HG03066 (cell line): ENCODE measurements at regions not wholly inside any gene's neighbourhood (a gene's known extent, or its start where the extent isn't known, plus 50 kb on each side); places are given as distances from the start of the nearest gene placed in this dataset.

Experiments used
- ATAC-seq: cut with Tn5 transposase; IDR thresholded peaks from one replicate; pipeline ENCODE4 v1.9.1; 2021; ENCODE audit warnings: low read depth; ENCODE audit not compliant: unreplicated experiment

GRCh38 chr10:43870968-43871439 is 222.3 kb upstream of the ZNF32 start:
- no peak for ATAC-seq

- no peak for ATAC-seq
These were observed 221.1 kb upstream of the ZNF32 start for GRCh38 chr10:43869669-43870322.

GRCh38 chr10:43868952-43869351 is 220.3 kb upstream of the ZNF32 start:
- ATAC-seq, result no peak

- no peak for ATAC-seq
These were observed 219.2 kb upstream of the ZNF32 start for GRCh38 chr10:43867667-43868565.

GRCh38 chr10:43867113-43867512 is 218.4 kb upstream of the ZNF32 start:
- no peak for ATAC-seq

GRCh38 chr10:43866712-43867111 is 218.0 kb upstream of the ZNF32 start:
- ATAC-seq, result no peak

- ATAC-seq, result no peak
These were observed 216.8 kb upstream of the ZNF32 start for GRCh38 chr10:43865265-43866135.

GRCh38 chr10:43864656-43865055 is 216.0 kb upstream of the ZNF32 start:
- ATAC-seq, result no peak

- ATAC-seq, result no peak
These were observed 215.3 kb upstream of the ZNF32 start for GRCh38 chr10:43863859-43864591.

- no peak for ATAC-seq
These were observed 214.6 kb upstream of the ZNF32 start for GRCh38 chr10:43863270-43863669.

- no peak for ATAC-seq
These were observed 214.1 kb upstream of the ZNF32 start for GRCh38 chr10:43862756-43863155.

- ATAC-seq, result no peak
These were observed 213.5 kb upstream of the ZNF32 start for GRCh38 chr10:43861966-43862751.

GRCh38 chr10:43859016-43859525 is 210.4 kb upstream of the ZNF32 start:
- no peak for ATAC-seq

- ATAC-seq, result no peak
These were observed 209.2 kb upstream of the ZNF32 start for GRCh38 chr10:43857931-43858315.

GRCh38 chr10:43857206-43857930 is 208.7 kb upstream of the ZNF32 start:
- no peak for ATAC-seq

GRCh38 chr10:43856299-43856698 is 207.6 kb upstream of the ZNF32 start:
- no peak for ATAC-seq

- no peak for ATAC-seq
These were observed 207.1 kb upstream of the ZNF32 start for GRCh38 chr10:43855667-43856210.

- no peak for ATAC-seq
These were observed 205.3 kb upstream of the ZNF32 start for GRCh38 chr10:43854007-43854406.
